GM23338 (cell line): ENCODE measurements at regions not wholly inside any gene's neighbourhood (a gene's known extent, or its start where the extent isn't known, plus 50 kb on each side); places are given as distances from the start of the nearest gene placed in this dataset.

Experiments used
- EZH2 ChIP-seq: fragments of 200-600 bp; sonication (generic); IDR thresholded peaks from one replicate; pipeline ENCODE4 v1.8.0; 2017; ENCODE audit warnings: antibody characterized with exemption, mild to moderate bottlenecking, low read depth; ENCODE audit not compliant: unreplicated experiment
- POLR2AphosphoS5 ChIP-seq: IDR thresholded peaks from 2 replicates; pipeline ENCODE4 v1.6.1; 2016; ENCODE audit warnings: antibody characterized with exemption, low read depth
- TF ChIP-seq, protein P1 (sequence below), 2 experiments: fragments of 200-600 bp in 1 of 2; sonication (generic) in 1 of 2; conservative IDR thresholded peaks; 2 replicates each; pipeline versions ENCODE4 v1.5.1 to v1.6.1; 2016 to 2017; ENCODE audit warnings: antibody characterized with exemption in 2 of 2, low read depth in 2 of 2, mild to moderate bottlenecking in 2 of 2, moderate library complexity in 1 of 2

GRCh38 chr22:26952004-26952403, 294.6 kb downstream of the MIAT start:
- TF ChIP-seq POLR2AphosphoS5, result no peak
- no peak for TF ChIP-seq EZH2
- TF ChIP-seq, protein P1, sequence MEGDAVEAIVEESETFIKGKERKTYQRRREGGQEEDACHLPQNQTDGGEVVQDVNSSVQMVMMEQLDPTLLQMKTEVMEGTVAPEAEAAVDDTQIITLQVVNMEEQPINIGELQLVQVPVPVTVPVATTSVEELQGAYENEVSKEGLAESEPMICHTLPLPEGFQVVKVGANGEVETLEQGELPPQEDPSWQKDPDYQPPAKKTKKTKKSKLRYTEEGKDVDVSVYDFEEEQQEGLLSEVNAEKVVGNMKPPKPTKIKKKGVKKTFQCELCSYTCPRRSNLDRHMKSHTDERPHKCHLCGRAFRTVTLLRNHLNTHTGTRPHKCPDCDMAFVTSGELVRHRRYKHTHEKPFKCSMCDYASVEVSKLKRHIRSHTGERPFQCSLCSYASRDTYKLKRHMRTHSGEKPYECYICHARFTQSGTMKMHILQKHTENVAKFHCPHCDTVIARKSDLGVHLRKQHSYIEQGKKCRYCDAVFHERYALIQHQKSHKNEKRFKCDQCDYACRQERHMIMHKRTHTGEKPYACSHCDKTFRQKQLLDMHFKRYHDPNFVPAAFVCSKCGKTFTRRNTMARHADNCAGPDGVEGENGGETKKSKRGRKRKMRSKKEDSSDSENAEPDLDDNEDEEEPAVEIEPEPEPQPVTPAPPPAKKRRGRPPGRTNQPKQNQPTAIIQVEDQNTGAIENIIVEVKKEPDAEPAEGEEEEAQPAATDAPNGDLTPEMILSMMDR (conservative IDR thresholded peaks at IDR 0.05; ENCODE audit: low read depth in 2 of 2), result no peak
